OCI-LY7 (cell line): ENCODE measurements at regions not wholly inside any gene's neighbourhood (a gene's known extent, or its start where the extent isn't known, plus 50 kb on each side); places are given as distances from the start of the nearest gene placed in this dataset.

Experiments used
- BruUV-seq: library from RNA; stranded (reverse); fragments of 400-500 nt; replicated peaks from 2 replicates; lab custom pipeline; 2021; lab: Mats Ljungman, UMichigan
- CTCF ChIA-PET: fragments of 300-600 bp; sonication (Branson Sonifier 250); formaldehyde crosslinking; loops from one replicate; lab custom pipeline; 2022; ENCODE audit warnings: antibody characterized with exemption; ENCODE audit not compliant: unreplicated experiment; lab: Charles Lee
- POLR2A ChIA-PET: fragments of 300-600 bp; sonication (Branson Sonifier 250); formaldehyde crosslinking; loops from one replicate; lab custom pipeline; 2022; ENCODE audit warnings: antibody characterized with exemption; lab: Charles Lee
- DNase-seq: peaks from one replicate; pipeline ENCODE4 v3.0.0-alpha.2; 2015; ENCODE audit warnings: low spot score
- H2AFZ ChIP-seq: fragments of 200-600 bp; sonication (generic), shearing (Covaris generic); 2 replicates; pipeline ENCODE4 v1.6.1; 2014; ENCODE audit warnings: mild to moderate bottlenecking, antibody characterized with exemption, low read length, moderate library complexity
- H3K27ac ChIP-seq: fragments of 200-600 bp; sonication (generic); 2 replicates; pipeline ENCODE4 v1.5.1; 2014; ENCODE audit warnings: mixed run types, low read depth, mild to moderate bottlenecking, moderate library complexity, low read length, inconsistent platforms; ENCODE audit not compliant: poor library complexity, severe bottlenecking
- H3K36me3 ChIP-seq: fragments of 200-600 bp; sonication (generic); 2 replicates; pipeline ENCODE4 v1.6.1; 2014; ENCODE audit warnings: mild to moderate bottlenecking, antibody characterized with exemption, low read length, moderate library complexity, mixed read lengths; ENCODE audit not compliant: insufficient read depth
- H3K4me1 ChIP-seq: fragments of 200-600 bp; sonication (generic); 2 replicates; pipeline ENCODE4 v1.5.1; 2014; ENCODE audit warnings: mild to moderate bottlenecking, low read length; ENCODE audit not compliant: insufficient read depth, poor library complexity, severe bottlenecking
- H3K4me2 ChIP-seq: fragments of 200-600 bp; sonication (generic); 2 replicates; pipeline ENCODE4 v1.6.1; 2014; ENCODE audit warnings: mild to moderate bottlenecking, low read length
- H3K4me3 ChIP-seq: fragments of 200-600 bp; sonication (generic); 2 replicates; pipeline ENCODE4 v1.5.1; 2014; ENCODE audit warnings: mild to moderate bottlenecking, low read depth, low read length; ENCODE audit not compliant: poor library complexity, severe bottlenecking
- H3K79me2 ChIP-seq: fragments of 200-600 bp; sonication (generic); 2 replicates; pipeline ENCODE4 v1.6.1; 2016; ENCODE audit warnings: low read depth, mild to moderate bottlenecking, low read length, moderate library complexity, mixed read lengths; ENCODE audit not compliant: insufficient read depth
- H3K9me2 ChIP-seq: fragments of 200-600 bp; sonication (generic); 2 replicates; pipeline ENCODE4 v1.6.1; 2016; ENCODE audit warnings: mild to moderate bottlenecking, low read length, mixed read lengths; ENCODE audit not compliant: insufficient read depth
- H3K9me3 ChIP-seq: fragments of 200-600 bp; sonication (generic); 2 replicates; pipeline ENCODE4 v1.6.1; 2014; ENCODE audit warnings: mild to moderate bottlenecking, mixed run types, low read length, mixed read lengths
- H4K20me1 ChIP-seq: fragments of 200-600 bp; sonication (generic); 2 replicates; pipeline ENCODE4 v1.6.1; 2014; ENCODE audit warnings: mild to moderate bottlenecking, antibody characterized with exemption, low read length, moderate library complexity, mixed read lengths; ENCODE audit not compliant: insufficient read depth
- EZH2phosphoT487 ChIP-seq: fragments of 200-600 bp; sonication (generic); IDR thresholded peaks from 2 replicates; pipeline ENCODE4 v1.6.1; 2018; ENCODE audit warnings: low read depth, borderline replicate concordance, mild to moderate bottlenecking, mixed run types, antibody characterized with exemption, low read length, moderate library complexity, mixed read lengths
- intact Hi-C: fragments of 100-400 bp; cut with micrococcal nuclease; formaldehyde crosslinking; loops from one replicate; pipeline ENCODE4 v1.10.0; 2022; ENCODE audit not compliant: unreplicated experiment
- TF ChIP-seq, protein P1 (sequence below): fragments of 200-600 bp; sonication (generic); conservative IDR thresholded peaks from 2 replicates; pipeline ENCODE4 v1.5.1; 2014; ENCODE audit warnings: mild to moderate bottlenecking, antibody characterized with exemption, low read length, moderate library complexity, mixed read lengths

- Histone ChIP-seq H3K9me2 (no peaks in the 10 kb centered on the region), H3K4me1 (peaks cover 10% of the 10 kb centered on the region), H2AFZ (peak overlapping the region; percentile 49; the same call in 1 of the 2 replicates), H3K9me3 (peaks cover 11% of the 10 kb centered on the region; the same call in 1 of the 2 replicates), H3K4me2 (no peak overlapping the region), H3K36me3 (no peaks in the 10 kb centered on the region), H3K79me2 (no peaks in the 10 kb centered on the region), H3K27ac (no peak overlapping the region), H3K4me3 (no peak overlapping the region), H4K20me1 (no peaks in the 10 kb centered on the region)
- intact Hi-C loops, result no loop called here
- POLR2A ChIA-PET, result no interaction called here
- BruUV-seq, result no TSS peak
- CTCF ChIA-PET, result no interaction called here
- TF ChIP-seq, protein P1, sequence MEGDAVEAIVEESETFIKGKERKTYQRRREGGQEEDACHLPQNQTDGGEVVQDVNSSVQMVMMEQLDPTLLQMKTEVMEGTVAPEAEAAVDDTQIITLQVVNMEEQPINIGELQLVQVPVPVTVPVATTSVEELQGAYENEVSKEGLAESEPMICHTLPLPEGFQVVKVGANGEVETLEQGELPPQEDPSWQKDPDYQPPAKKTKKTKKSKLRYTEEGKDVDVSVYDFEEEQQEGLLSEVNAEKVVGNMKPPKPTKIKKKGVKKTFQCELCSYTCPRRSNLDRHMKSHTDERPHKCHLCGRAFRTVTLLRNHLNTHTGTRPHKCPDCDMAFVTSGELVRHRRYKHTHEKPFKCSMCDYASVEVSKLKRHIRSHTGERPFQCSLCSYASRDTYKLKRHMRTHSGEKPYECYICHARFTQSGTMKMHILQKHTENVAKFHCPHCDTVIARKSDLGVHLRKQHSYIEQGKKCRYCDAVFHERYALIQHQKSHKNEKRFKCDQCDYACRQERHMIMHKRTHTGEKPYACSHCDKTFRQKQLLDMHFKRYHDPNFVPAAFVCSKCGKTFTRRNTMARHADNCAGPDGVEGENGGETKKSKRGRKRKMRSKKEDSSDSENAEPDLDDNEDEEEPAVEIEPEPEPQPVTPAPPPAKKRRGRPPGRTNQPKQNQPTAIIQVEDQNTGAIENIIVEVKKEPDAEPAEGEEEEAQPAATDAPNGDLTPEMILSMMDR, result no peak
- no peak for TF ChIP-seq EZH2phosphoT487
- no peak for DNase-seq
Observed at GRCh38 chr3:35862057-35862456, 222.7 kb downstream of the ARPP21 start.

DNA sequence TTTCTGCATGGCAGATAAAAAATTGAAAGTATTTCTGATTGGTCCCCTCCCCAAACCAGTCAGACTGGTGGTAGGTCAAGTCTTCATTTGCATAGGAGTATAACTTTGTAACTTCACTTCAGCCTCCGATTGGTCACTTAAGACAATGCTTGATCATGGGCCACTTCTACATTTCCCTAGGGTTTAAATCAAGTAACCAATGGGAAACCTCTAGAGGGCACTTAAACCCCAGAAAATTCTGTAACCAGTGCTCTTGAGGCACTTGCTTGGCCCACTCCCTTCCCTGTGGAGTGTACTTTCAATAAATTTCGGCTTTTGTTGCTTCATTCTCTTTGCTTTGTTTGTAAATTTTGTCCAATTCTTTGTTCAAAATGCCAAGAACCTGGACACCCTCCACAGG is 225.5 kb downstream of the ARPP21 start:
- DNase-seq, result no peak
- no peaks in the 10 kb centered on the region for H3K4me1 ChIP-seq

GRCh38 chr3:35867791-35868190 is 228.5 kb downstream of the ARPP21 start:
- ChIA-PET CTCF (no interaction called here), POLR2A (no interaction called here)
- Histone ChIP-seq H3K9me2 (no peaks in the 10 kb centered on the region), H3K27ac (no peak overlapping the region), H3K36me3 (no peaks in the 10 kb centered on the region), H3K4me1 (no peaks in the 10 kb centered on the region), H3K4me3 (no peak overlapping the region), H3K79me2 (no peaks in the 10 kb centered on the region), H3K9me3 (no peaks in the 10 kb centered on the region), H4K20me1 (no peaks in the 10 kb centered on the region), H3K4me2 (no peak overlapping the region), H2AFZ (no peak overlapping the region)
- no peak for DNase-seq
- BruUV-seq, result no TSS peak
- TF ChIP-seq EZH2phosphoT487, result no peak
- TF ChIP-seq, protein P1, result no peak
- intact Hi-C loops, result no loop called here

More for the DNA sequence above, 225.5 kb downstream of the ARPP21 start:
- no peaks in the 10 kb centered on the region for H4K20me1 ChIP-seq
- H3K36me3 ChIP-seq, result no peaks in the 10 kb centered on the region
- intact Hi-C loops, result no loop called here
- no peak overlapping the region for H3K4me3 ChIP-seq
- BruUV-seq, result no TSS peak
- H3K79me2 ChIP-seq, result no peaks in the 10 kb centered on the region
- H3K9me3 ChIP-seq, result no peaks in the 10 kb centered on the region
- no peak overlapping the region for H3K4me2 ChIP-seq
- no peaks in the 10 kb centered on the region for H3K9me2 ChIP-seq
- H2AFZ ChIP-seq, result peak overlapping the region; percentile 30; the same call in 1 of the 2 replicates
- POLR2A ChIA-PET, result no interaction called here
- CTCF ChIA-PET, result no interaction called here
- TF ChIP-seq, protein P1, result 0 out of 2 replicates have a peak, but pooled peaks have one; percentile 27
- no peak for TF ChIP-seq EZH2phosphoT487
- H3K27ac ChIP-seq, result no peak overlapping the region
